NCI-H1694 treated with DMSO at 0.1 percent for 48 hours (cell line): ENCODE measurements at regions not wholly inside any gene's neighbourhood (a gene's known extent, or its start where the extent isn't known, plus 50 kb on each side); places are given as distances from the start of the nearest gene placed in this dataset.

Experiments used
- DNase-seq: peaks from one replicate; lab custom pipeline; 2025; lab: John Stamatoyannopoulos, UW

- DNase-seq, result no peak
Observed at GRCh38 chr3:156760333-156760732, 65.8 kb upstream of the LEKR1 start.

GRCh38 chr3:156761007-156761406 is 65.1 kb upstream of the LEKR1 start:
- peak; percentile 88 for DNase-seq

- no peak for DNase-seq
Observed at GRCh38 chr3:156761713-156762451, 64.3 kb upstream of the LEKR1 start.

GRCh38 chr3:156762631-156763185 is 63.4 kb upstream of the LEKR1 start:
- DNase-seq, result peak; percentile 43

- no peak for DNase-seq
Observed at GRCh38 chr3:156763386-156763785, 62.8 kb upstream of the LEKR1 start.

GRCh38 chr3:156763931-156764720 is 62.0 kb upstream of the LEKR1 start:
- no peak for DNase-seq

GRCh38 chr3:156764751-156765150 is 61.4 kb upstream of the LEKR1 start:
- DNase-seq, result no peak

GRCh38 chr3:156768390-156768789 is 57.8 kb upstream of the LEKR1 start:
- no peak for DNase-seq

- DNase-seq, result no peak
Observed at GRCh38 chr3:156769721-156770654, 56.2 kb upstream of the LEKR1 start.

GRCh38 chr3:156770699-156771414 is 55.3 kb upstream of the LEKR1 start:
- no peak for DNase-seq

GRCh38 chr3:156772588-156773206 is 53.5 kb upstream of the LEKR1 start:
- no peak for DNase-seq

- DNase-seq, result no peak
Observed at GRCh38 chr3:156776031-156776430, 50.1 kb upstream of the LEKR1 start.
